Endothelial cell of umbilical vein (primary cell): ENCODE measurements at regions not wholly inside any gene's neighbourhood (a gene's known extent, or its start where the extent isn't known, plus 50 kb on each side); places are given as distances from the start of the nearest gene placed in this dataset.

Source experiments
- BruUV-seq: library from RNA; stranded (reverse); fragments of 400-500 nt; replicated peaks from 2 replicates; lab custom pipeline; 2021; lab: Mats Ljungman, UMichigan
- CTCF ChIA-PET: fragments of 300-600, 350-600 bp; sonication (Branson Sonifier 250); formaldehyde crosslinking; loops from one replicate; lab custom pipeline; 2021; ENCODE audit warnings: antibody characterized with exemption, inconsistent platforms; lab: Charles Lee
- POLR2A ChIA-PET: fragments of 300-600, 350-600 bp; sonication (Branson Sonifier 250); formaldehyde crosslinking; loops from one replicate; lab custom pipeline; 2021; ENCODE audit warnings: antibody characterized with exemption, inconsistent platforms; lab: Charles Lee
- DNase-seq: peaks from one replicate; pipeline ENCODE4 v3.0.0-alpha.2; 2011; ENCODE audit warnings: low read depth, low spot score
- FAIRE-seq: peaks from 2 replicates; lab custom pipeline; 2011; peaks lifted over from hg19 to GRCh38; lab: Jason Lieb, UNC
- H2AFZ ChIP-seq: 2 replicates; pipeline ENCODE4 v1.6.0; 2012; ENCODE audit warnings: low read depth, low read length, control low read depth, inconsistent platforms
- H3K27ac ChIP-seq: 2 replicates; pipeline ENCODE4 v1.5.1; 2011; ENCODE audit warnings: low read depth, mild to moderate bottlenecking, control low read depth, low read length, moderate library complexity; ENCODE audit not compliant: insufficient read depth
- H3K27me3 ChIP-seq, 2 experiments: 2 replicates each; pipeline versions ENCODE4 v1.6.0 to v1.6.1; 2011; ENCODE audit warnings: low read length in 2 of 2, mixed read lengths in 1 of 2; ENCODE audit not compliant: control insufficient read depth in 2 of 2, insufficient read depth in 2 of 2
- H3K36me3 ChIP-seq, 2 experiments: 2 replicates in 1 of 2; 3 replicates in 1 of 2; pipeline ENCODE4 v1.5.1; 2011; ENCODE audit warnings: low read length in 2 of 2, mild to moderate bottlenecking in 1 of 2, moderate library complexity in 1 of 2; ENCODE audit not compliant: control insufficient read depth in 2 of 2, insufficient read depth in 2 of 2; ENCODE audit errors: extremely low read depth in 1 of 2
- H3K4me1 ChIP-seq: 3 replicates; pipeline ENCODE4 v1.5.1; 2011; ENCODE audit warnings: mild to moderate bottlenecking, low read length; ENCODE audit not compliant: control insufficient read depth, insufficient read depth; ENCODE audit errors: extremely low read depth
- H3K4me2 ChIP-seq: 2 replicates; pipeline ENCODE4 v1.6.1; 2011; ENCODE audit warnings: low read length, control low read depth, mixed read lengths; ENCODE audit not compliant: insufficient read depth
- H3K4me3 ChIP-seq, 3 experiments: fragments of 200-600 bp in 1 of 3; sonication (generic), shearing (Covaris generic) in 1 of 3; replicated peaks in 1 of 3; 2 replicates each; pipeline ENCODE4 v1.5.1; 2011 to 2016; ENCODE audit warnings: control low read depth in 3 of 3, low read length in 3 of 3, mild to moderate bottlenecking in 2 of 3, inconsistent platforms in 1 of 3, low read depth in 1 of 3, moderate library complexity in 1 of 3; ENCODE audit not compliant: insufficient read depth in 1 of 3
- H3K79me2 ChIP-seq: 2 replicates; pipeline ENCODE4 v1.6.0; 2012; ENCODE audit warnings: low read length, inconsistent platforms; ENCODE audit not compliant: control insufficient read depth, insufficient read depth
- H3K9ac ChIP-seq: replicated peaks from 2 replicates; pipeline ENCODE3; 2011; ENCODE audit warnings: low read length, control low read depth; ENCODE audit not compliant: insufficient read depth; ENCODE audit errors: extremely low read depth
- H3K9me1 ChIP-seq: replicated peaks from 3 replicates; pipeline ENCODE4 v1.6.0; 2011; ENCODE audit warnings: mild to moderate bottlenecking, low read length; ENCODE audit not compliant: control insufficient read depth, insufficient read depth; ENCODE audit errors: extremely low read depth
- H3K9me3 ChIP-seq: replicated peaks from 2 replicates; pipeline ENCODE4 v1.5.1; 2012; ENCODE audit warnings: low read length, inconsistent platforms; ENCODE audit not compliant: control insufficient read depth, insufficient read depth
- H4K20me1 ChIP-seq: replicated peaks from 2 replicates; pipeline ENCODE3; 2011; ENCODE audit warnings: mild to moderate bottlenecking, low read length; ENCODE audit not compliant: control insufficient read depth, insufficient read depth; ENCODE audit errors: extremely low read depth
- CTCF ChIP-seq, 2 donors: IDR thresholded peaks; 1 replicate in 1 of 2; 2 replicates in 1 of 2; pipeline ENCODE4 v1.5.1; 2011; ENCODE audit warnings: low read length in 2 of 2, mild to moderate bottlenecking in 2 of 2, moderate library complexity in 2 of 2, control low read depth in 1 of 2, inconsistent platforms in 1 of 2, low read depth in 1 of 2; ENCODE audit not compliant: insufficient read depth in 1 of 2; ENCODE audit errors: extremely low read depth in 1 of 2
- EZH2 ChIP-seq: IDR thresholded peaks from 2 replicates; pipeline ENCODE4 v1.6.1; 2012; ENCODE audit warnings: borderline replicate concordance, low read depth, mild to moderate bottlenecking, moderate library complexity, low read length, inconsistent platforms; ENCODE audit not compliant: severe bottlenecking
- FOS ChIP-seq: IDR thresholded peaks from 2 replicates; pipeline ENCODE4 v1.6.1; 2011; ENCODE audit warnings: mild to moderate bottlenecking, low read length, moderate library complexity, borderline replicate concordance; ENCODE audit not compliant: insufficient read depth
- GATA2 ChIP-seq: IDR thresholded peaks from 2 replicates; pipeline ENCODE4 v1.7.0; 2011; ENCODE audit warnings: low read depth, mild to moderate bottlenecking, moderate library complexity, mixed read lengths, low read length; ENCODE audit not compliant: insufficient read length, insufficient read depth
- JUN ChIP-seq: IDR thresholded peaks from 2 replicates; pipeline ENCODE4 v1.6.1; 2011; ENCODE audit warnings: borderline replicate concordance, low read depth; ENCODE audit not compliant: insufficient read length, insufficient read depth
- MYC ChIP-seq: IDR thresholded peaks from one replicate; pipeline ENCODE4 v1.6.1; 2011; ENCODE audit warnings: mild to moderate bottlenecking, low read depth, low read length
- POLR2A ChIP-seq: IDR thresholded peaks from 2 replicates; pipeline ENCODE4 v1.6.1; 2012; ENCODE audit warnings: low read depth, mild to moderate bottlenecking, control low read depth, low read length
- POLR2AphosphoS5 ChIP-seq: IDR thresholded peaks from 2 replicates; pipeline ENCODE4 v1.6.1; 2012; ENCODE audit warnings: low read depth, mild to moderate bottlenecking, control low read depth, low read length, moderate library complexity; ENCODE audit not compliant: insufficient read depth
- dilution Hi-C: fragments of 300-500 bp; cut with MboI; formaldehyde crosslinking; loops from one replicate; pipeline ENCODE4 v1.15.0; 2019; ENCODE audit warnings: low sequenced_read_pairs; ENCODE audit not compliant: extremely low pct_ligation_motif_present
- intact Hi-C: fragments of 100-400 bp; cut with micrococcal nuclease; formaldehyde crosslinking; loops from one replicate; pipeline ENCODE4 v1.10.0; 2022
- TF ChIP-seq, protein P1 (sequence below): IDR thresholded peaks from 2 replicates; pipeline ENCODE4 v1.6.1; 2011; ENCODE audit not compliant: insufficient read depth, insufficient read length

DNA sequence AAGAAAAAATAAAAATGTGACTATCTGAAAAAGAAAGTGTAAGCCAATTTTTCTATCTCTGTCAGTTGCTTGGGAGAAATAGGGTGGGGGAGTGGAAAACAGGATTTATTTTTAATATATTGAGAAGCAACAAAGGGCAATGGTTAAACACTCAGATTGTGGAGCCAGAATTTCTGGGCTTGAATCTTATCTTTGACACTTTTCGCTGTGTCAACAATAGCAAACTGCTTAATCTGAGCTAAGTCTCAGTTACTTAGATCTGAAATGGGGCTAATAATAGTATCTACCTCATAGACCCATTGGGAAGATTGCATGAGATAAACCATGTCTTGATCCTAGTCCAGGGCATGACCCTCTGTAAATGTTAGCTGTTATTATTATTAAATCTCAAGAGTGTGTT lies 468.1 kb downstream of the ADGRL2 start:
- H3K27ac ChIP-seq = no peak overlapping the region
- ChIA-PET CTCF (no interaction called here), POLR2A (no interaction called here)
- intact Hi-C loops (no loop called here), dilution Hi-C loops (no loop called here)
- H3K79me2 ChIP-seq = no peaks in the 10 kb centered on the region
- no peak overlapping the region for H3K9ac ChIP-seq
- no peaks in the 10 kb centered on the region for H3K9me3 ChIP-seq
- H3K27me3 ChIP-seq = no peaks in the 10 kb centered on the region
- H3K4me1 ChIP-seq = no peaks in the 10 kb centered on the region
- BruUV-seq = no TSS peak
- H4K20me1 ChIP-seq = no peaks in the 10 kb centered on the region
- H3K9me1 ChIP-seq = no peaks in the 10 kb centered on the region
- TF ChIP-seq, protein P1, sequence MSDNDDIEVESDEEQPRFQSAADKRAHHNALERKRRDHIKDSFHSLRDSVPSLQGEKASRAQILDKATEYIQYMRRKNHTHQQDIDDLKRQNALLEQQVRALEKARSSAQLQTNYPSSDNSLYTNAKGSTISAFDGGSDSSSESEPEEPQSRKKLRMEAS = no peak
- TF ChIP-seq GATA2 = no peak
- no peak for TF ChIP-seq EZH2
- no peak for TF ChIP-seq MYC
- TF ChIP-seq JUN = no peak
- TF ChIP-seq POLR2A = no peak
- no peak for TF ChIP-seq POLR2AphosphoS5
- TF ChIP-seq CTCF (IDR thresholded peaks at IDR 0.05; ENCODE audit: extremely low read depth in 1 of 2, insufficient read depth in 1 of 2, low read depth in 1 of 2, low read length in 2 of 2) = no peak
- TF ChIP-seq FOS = no peak
- no peak overlapping the region for H3K4me3 ChIP-seq
- H3K36me3 ChIP-seq = no peaks in the 10 kb centered on the region
- DNase-seq = no peak
- no peak overlapping the region for H3K4me2 ChIP-seq
- H2AFZ ChIP-seq = no peak overlapping the region
- no peak for FAIRE-seq
